Testis (tissue), 2 donors: ENCODE measurements at regions not wholly inside any gene's neighbourhood (a gene's known extent, or its start where the extent isn't known, plus 50 kb on each side); places are given as distances from the start of the nearest gene placed in this dataset.

Source experiments
- DNase-seq: peaks from one replicate; pipeline ENCODE4 v3.0.0-alpha.2; 2019
- H3K27ac ChIP-seq, 2 donors: fragments of 200-600 bp; sonication (generic); one replicate each; pipeline ENCODE4 v1.5.1; 2019
- H3K27me3 ChIP-seq: fragments of 200-600 bp; sonication (generic); one replicate; pipeline ENCODE4 v1.5.1; 2019
- H3K36me3 ChIP-seq: fragments of 200-600 bp; sonication (generic); one replicate; pipeline ENCODE4 v1.5.1; 2017; ENCODE audit warnings: low read depth; ENCODE audit errors: missing control alignments
- H3K4me1 ChIP-seq: fragments of 200-600 bp; sonication (generic); one replicate; pipeline ENCODE4 v1.5.1; 2019
- H3K4me3 ChIP-seq, 2 donors: fragments of 200-600 bp; sonication (generic); one replicate each; pipeline ENCODE4 v1.5.1; 2017 to 2019
- H3K9me3 ChIP-seq: fragments of 200-600 bp; sonication (generic); one replicate; pipeline ENCODE4 v1.5.1; 2017
- CTCF ChIP-seq, 3 experiments: fragments of 450-650 bp in 2 of 3; fragments of 200-600 bp in 1 of 3; sonication (generic) in 1 of 3; IDR thresholded peaks; one replicate each; pipeline ENCODE4 v1.5.1; 2016 to 2019; ENCODE audit warnings: antibody characterized with exemption in 3 of 3, mild to moderate bottlenecking in 2 of 3, moderate library complexity in 1 of 3
- POLR2A ChIP-seq: fragments of 450-650 bp; IDR thresholded peaks from one replicate; pipeline ENCODE4 v1.6.1; 2017; ENCODE audit warnings: antibody characterized with exemption, mild to moderate bottlenecking, moderate library complexity
- WGBS, 2 donors: methylation state at CpG; one replicate each; pipeline ENCODE4 v1.1.5; 2018; 5-methylcytosine and 5-hydroxymethylcytosine counted together
- intact Hi-C: fragments of 100-400 bp; cut with DNase I; formaldehyde crosslinking; loops from one replicate; pipeline ENCODE4 v1.15.1; 2023; ENCODE audit warnings: low total_unique reads

GRCh38 chr12:130074661-130075406 lies 87.4 kb upstream of the FZD10 start:
- H3K36me3 ChIP-seq = no peaks in the 10 kb centered on the region
- H3K27me3 ChIP-seq = no peaks in the 10 kb centered on the region
- H3K27ac ChIP-seq = no peak overlapping the region
- no peaks in the 10 kb centered on the region for H3K9me3 ChIP-seq
- intact Hi-C loops = no loop called here
- no peak for DNase-seq
- TF ChIP-seq POLR2A (no peak), CTCF (IDR thresholded peaks at IDR 0.05) (no peak)
- 86 to 88% methylated on average over 8 of the region's 8 CpGs for WGBS, 2 donors
- H3K4me1 ChIP-seq = no peaks in the 10 kb centered on the region
- H3K4me3 ChIP-seq = no peak overlapping the region

- Histone ChIP-seq H3K9me3 (no peaks in the 10 kb centered on the region), H3K27me3 (no peaks in the 10 kb centered on the region), H3K36me3 (no peaks in the 10 kb centered on the region), H3K27ac (no peak overlapping the region), H3K4me1 (no peaks in the 10 kb centered on the region), H3K4me3 (no peak overlapping the region)
- TF ChIP-seq CTCF (IDR thresholded peaks at IDR 0.05) (no peak), POLR2A (no peak)
- 83 to 84% methylated on average over 8 of the region's 8 CpGs for WGBS, 2 donors
- intact Hi-C loops = no loop called here
- no peak for DNase-seq
Observed at GRCh38 chr12:130075497-130076076, 86.7 kb upstream of the FZD10 start.

- Histone ChIP-seq H3K4me3 (no peak overlapping the region), H3K4me1 (no peaks in the 10 kb centered on the region), H3K9me3 (no peaks in the 10 kb centered on the region), H3K27ac (no peak overlapping the region), H3K36me3 (no peaks in the 10 kb centered on the region), H3K27me3 (no peaks in the 10 kb centered on the region)
- intact Hi-C loops = no loop called here
- no peak for TF ChIP-seq CTCF (IDR thresholded peaks at IDR 0.05)
- no peak for TF ChIP-seq POLR2A
- DNase-seq = no peak
- WGBS, 2 donors = 70 to 86% methylated on average over 3 of the region's 3 CpGs
Observed at GRCh38 chr12:130076126-130076525, 86.1 kb upstream of the FZD10 start.

- no peak for TF ChIP-seq CTCF (IDR thresholded peaks at IDR 0.05)
- no peak for TF ChIP-seq POLR2A
- Histone ChIP-seq H3K36me3 (no peaks in the 10 kb centered on the region), H3K4me1 (no peaks in the 10 kb centered on the region), H3K4me3 (no peak overlapping the region), H3K27ac (no peak overlapping the region), H3K27me3 (no peaks in the 10 kb centered on the region), H3K9me3 (no peaks in the 10 kb centered on the region)
- WGBS, 2 donors = 40 to 44% methylated on average over 5 of the region's 5 CpGs
- intact Hi-C loops = no loop called here
- DNase-seq = no peak
Observed at GRCh38 chr12:130076752-130077151, 85.5 kb upstream of the FZD10 start.

- Histone ChIP-seq H3K4me1 (no peaks in the 10 kb centered on the region), H3K36me3 (no peaks in the 10 kb centered on the region), H3K27me3 (no peaks in the 10 kb centered on the region), H3K27ac (no peak overlapping the region), H3K9me3 (no peaks in the 10 kb centered on the region), H3K4me3 (no peak overlapping the region)
- no peak for TF ChIP-seq CTCF (IDR thresholded peaks at IDR 0.05)
- TF ChIP-seq POLR2A = no peak
- no peak for DNase-seq
- intact Hi-C loops = no loop called here
- WGBS, 2 donors = 37 to 38% methylated on average over 3 of the region's 3 CpGs
Observed at GRCh38 chr12:130078852-130079251, 83.4 kb upstream of the FZD10 start.
